ENCODE measurements at regions not wholly inside any gene's neighbourhood (a gene's known extent, or its start where the extent isn't known, plus 50 kb on each side); places are given as distances from the start of the nearest gene placed in this dataset.

DNA sequence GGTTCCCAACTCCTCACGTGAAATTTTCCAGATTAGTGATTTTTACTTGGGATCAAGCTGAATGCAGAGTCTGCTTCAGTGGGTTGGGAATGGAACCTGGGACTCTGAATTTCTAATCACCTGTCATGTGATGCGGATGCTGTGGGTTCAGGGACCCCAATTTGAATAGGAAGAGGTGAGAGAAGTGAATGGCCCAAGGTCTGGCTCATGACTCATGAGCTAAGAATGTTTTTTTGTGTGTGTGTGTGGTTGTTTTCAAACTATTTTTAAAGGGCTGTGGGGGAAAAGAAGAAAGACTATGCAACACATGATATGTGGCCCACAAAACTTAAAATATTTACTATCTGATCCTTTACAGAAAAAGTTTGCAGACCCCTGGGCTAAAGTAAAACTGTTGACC is 108.5 kb upstream of the CYRIA start:
- TF ChIP-seq POLR2A (IDR thresholded peaks at IDR 0.05; ENCODE audit: extremely low read depth, insufficient read length) (no peak), CTCF (IDR thresholded peaks at IDR 0.05; ENCODE audit: low read depth, low read length) (no peak)
